ENCODE measurements at regions not wholly inside any gene's neighbourhood (a gene's known extent, or its start where the extent isn't known, plus 50 kb on each side); places are given as distances from the start of the nearest gene placed in this dataset.

DNA sequence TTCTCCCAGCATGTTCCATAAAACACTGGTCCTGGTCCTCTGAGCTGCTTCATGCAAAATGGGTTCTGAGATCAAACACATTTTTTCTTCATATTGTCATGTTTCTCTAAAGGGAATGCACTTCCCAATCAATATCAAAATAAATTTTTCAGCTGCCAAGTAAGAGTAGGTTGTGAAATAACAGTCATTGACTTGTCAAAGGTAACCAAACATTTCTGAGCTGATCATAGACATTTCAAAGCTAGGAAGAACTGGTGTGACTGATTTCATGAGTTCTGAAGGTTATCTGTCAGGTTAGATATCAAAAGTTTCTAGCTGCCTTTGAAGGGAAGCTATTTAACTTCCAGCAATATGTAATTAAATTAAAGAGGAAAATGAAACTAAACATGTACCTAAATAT is 770.9 kb downstream of the TBL1XR1 start:
- TF ChIP-seq, protein P1, sequence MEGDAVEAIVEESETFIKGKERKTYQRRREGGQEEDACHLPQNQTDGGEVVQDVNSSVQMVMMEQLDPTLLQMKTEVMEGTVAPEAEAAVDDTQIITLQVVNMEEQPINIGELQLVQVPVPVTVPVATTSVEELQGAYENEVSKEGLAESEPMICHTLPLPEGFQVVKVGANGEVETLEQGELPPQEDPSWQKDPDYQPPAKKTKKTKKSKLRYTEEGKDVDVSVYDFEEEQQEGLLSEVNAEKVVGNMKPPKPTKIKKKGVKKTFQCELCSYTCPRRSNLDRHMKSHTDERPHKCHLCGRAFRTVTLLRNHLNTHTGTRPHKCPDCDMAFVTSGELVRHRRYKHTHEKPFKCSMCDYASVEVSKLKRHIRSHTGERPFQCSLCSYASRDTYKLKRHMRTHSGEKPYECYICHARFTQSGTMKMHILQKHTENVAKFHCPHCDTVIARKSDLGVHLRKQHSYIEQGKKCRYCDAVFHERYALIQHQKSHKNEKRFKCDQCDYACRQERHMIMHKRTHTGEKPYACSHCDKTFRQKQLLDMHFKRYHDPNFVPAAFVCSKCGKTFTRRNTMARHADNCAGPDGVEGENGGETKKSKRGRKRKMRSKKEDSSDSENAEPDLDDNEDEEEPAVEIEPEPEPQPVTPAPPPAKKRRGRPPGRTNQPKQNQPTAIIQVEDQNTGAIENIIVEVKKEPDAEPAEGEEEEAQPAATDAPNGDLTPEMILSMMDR (conservative IDR thresholded peaks at IDR 0.05; ENCODE audit: low read depth, low read length): no peak
- TF ChIP-seq EZH2 (IDR thresholded peaks at IDR 0.05; ENCODE audit: borderline replicate concordance, low read depth, low read length, poor library complexity, severe bottlenecking): no peak
